H9 (cell line): ENCODE measurements at regions not wholly inside any gene's neighbourhood (a gene's known extent, or its start where the extent isn't known, plus 50 kb on each side); places are given as distances from the start of the nearest gene placed in this dataset.

ENCODE experiments used
- DNase-seq: peaks from one replicate; pipeline ENCODE4 v3.0.0-alpha.2; 2017
- H2AFZ ChIP-seq: one replicate; pipeline ENCODE4 v1.6.1; 2013; ENCODE audit warnings: mild to moderate bottlenecking, low read length, control low read depth, moderate library complexity
- H2AK5ac ChIP-seq: 2 replicates; pipeline ENCODE4 v1.6.1; 2013; ENCODE audit warnings: low read length, control low read depth, mixed read lengths; ENCODE audit not compliant: insufficient read length
- H2BK120ac ChIP-seq: one replicate; pipeline ENCODE4 v1.6.1; 2013; ENCODE audit warnings: low read depth, mild to moderate bottlenecking, low read length, control low read depth, inconsistent platforms; ENCODE audit not compliant: poor library complexity, severe bottlenecking
- H2BK12ac ChIP-seq: 2 replicates; pipeline ENCODE4 v1.6.1; 2013; ENCODE audit warnings: low read length, control low read depth, mixed read lengths, low read depth; ENCODE audit not compliant: insufficient read length
- H2BK15ac ChIP-seq: 2 replicates; pipeline ENCODE4 v1.6.1; 2013; ENCODE audit warnings: low read depth, low read length, control low read depth
- H2BK20ac ChIP-seq: one replicate; pipeline ENCODE4 v1.6.1; 2013; ENCODE audit warnings: low read depth, mild to moderate bottlenecking, low read length, control low read depth, inconsistent platforms; ENCODE audit not compliant: poor library complexity, severe bottlenecking
- H2BK5ac ChIP-seq: 2 replicates; pipeline ENCODE4 v1.6.1; 2013; ENCODE audit warnings: low read length, control low read depth, mixed read lengths; ENCODE audit not compliant: insufficient read length
- H3K14ac ChIP-seq: 2 replicates; pipeline ENCODE4 v1.6.1; 2013; ENCODE audit warnings: low read length, control low read depth; ENCODE audit not compliant: insufficient read depth
- H3K18ac ChIP-seq: 2 replicates; pipeline ENCODE4 v1.6.1; 2013; ENCODE audit warnings: low read depth, mild to moderate bottlenecking, mixed read lengths, low read length, control low read depth; ENCODE audit not compliant: insufficient read length
- H3K23ac ChIP-seq: 2 replicates; pipeline ENCODE4 v1.6.1; 2013; ENCODE audit warnings: low read length, control low read depth, mixed read lengths, low read depth; ENCODE audit not compliant: insufficient read length
- H3K23me2 ChIP-seq: 2 replicates; pipeline ENCODE4 v1.6.1; 2013; ENCODE audit warnings: low read depth, mild to moderate bottlenecking, mixed read lengths, low read length, control low read depth; ENCODE audit not compliant: insufficient read length, poor library complexity, severe bottlenecking
- H3K27ac ChIP-seq: 2 replicates; pipeline ENCODE4 v1.5.1; 2013; ENCODE audit warnings: low read length, control low read depth, mixed read lengths, low read depth; ENCODE audit not compliant: insufficient read length
- H3K27me3 ChIP-seq: 2 replicates; pipeline ENCODE4 v1.6.1; 2013; ENCODE audit warnings: low read length, control low read depth, inconsistent platforms; ENCODE audit not compliant: insufficient read depth
- H3K4ac ChIP-seq: 2 replicates; pipeline ENCODE4 v1.6.1; 2013; ENCODE audit warnings: low read depth, mild to moderate bottlenecking, control low read depth, inconsistent platforms, low read length, moderate library complexity
- H3K4me1 ChIP-seq: 2 replicates; pipeline ENCODE4 v1.6.1; 2013; ENCODE audit warnings: low read length, control low read depth, inconsistent platforms; ENCODE audit not compliant: insufficient read depth
- H3K4me2 ChIP-seq: 2 replicates; pipeline ENCODE4 v1.6.1; 2013; ENCODE audit warnings: low read length, control low read depth, mixed read lengths; ENCODE audit not compliant: insufficient read length, insufficient read depth
- H3K56ac ChIP-seq: 2 replicates; pipeline ENCODE4 v1.6.1; 2013; ENCODE audit warnings: low read depth, mild to moderate bottlenecking, mixed read lengths, low read length, control low read depth; ENCODE audit not compliant: insufficient read length
- H3K79me1 ChIP-seq: 2 replicates; pipeline ENCODE4 v1.6.1; 2013; ENCODE audit warnings: low read depth, mild to moderate bottlenecking, moderate library complexity, low read length, control low read depth, inconsistent platforms; ENCODE audit not compliant: insufficient read depth, poor library complexity, severe bottlenecking
- H3K79me2 ChIP-seq: 2 replicates; pipeline ENCODE4 v1.6.1; 2013; ENCODE audit warnings: low read length, control low read depth, inconsistent platforms; ENCODE audit not compliant: insufficient read depth
- H3K9ac ChIP-seq: 2 replicates; pipeline ENCODE4 v1.6.1; 2013; ENCODE audit warnings: low read length, control low read depth, mixed read lengths; ENCODE audit not compliant: insufficient read length; ENCODE audit errors: extremely low read depth
- H3K9me3 ChIP-seq: one replicate; pipeline ENCODE4 v1.6.1; 2013; ENCODE audit warnings: low read depth, low read length, inconsistent platforms; ENCODE audit not compliant: control insufficient read depth
- H3T11ph ChIP-seq: one replicate; pipeline ENCODE4 v1.6.1; 2013; ENCODE audit warnings: mild to moderate bottlenecking, low read length, control low read depth, inconsistent platforms
- H4K20me1 ChIP-seq: one replicate; pipeline ENCODE4 v1.6.1; 2013; ENCODE audit not compliant: control insufficient read depth, insufficient read length, insufficient read depth
- H4K5ac ChIP-seq: 2 replicates; pipeline ENCODE4 v1.6.1; 2013; ENCODE audit warnings: low read depth, mild to moderate bottlenecking, mixed read lengths, low read length, control low read depth; ENCODE audit not compliant: insufficient read length
- H4K8ac ChIP-seq: replicated peaks from 2 replicates; pipeline ENCODE4 v1.6.1; 2013; ENCODE audit warnings: low read length, control low read depth, mixed read lengths, low read depth; ENCODE audit not compliant: insufficient read length
- H4K91ac ChIP-seq: 2 replicates; pipeline ENCODE4 v1.6.1; 2013; ENCODE audit warnings: low read depth, mild to moderate bottlenecking, moderate library complexity, mixed read lengths, low read length, control low read depth; ENCODE audit not compliant: insufficient read length
- H3K27ac Mint-ChIP-seq, 3 experiments: 2 replicates in 2 of 3; 3 replicates in 1 of 3; pipeline ENCODE4 v1.8.0; 2020 to 2021; ENCODE audit warnings: mixed read lengths in 3 of 3, mild to moderate bottlenecking in 1 of 3, moderate library complexity in 1 of 3
- H3K27me3 Mint-ChIP-seq: 2 replicates; pipeline ENCODE4 v1.8.0; 2021; ENCODE audit warnings: low read depth, mild to moderate bottlenecking, moderate library complexity, mixed read lengths
- H3K36me3 Mint-ChIP-seq, 3 experiments: 2 replicates in 2 of 3; 3 replicates in 1 of 3; pipeline ENCODE4 v1.8.0; 2020 to 2021; ENCODE audit warnings: low read depth in 3 of 3, mixed read lengths in 3 of 3; ENCODE audit not compliant: insufficient read depth in 1 of 3
- H3K4me1 Mint-ChIP-seq, 2 experiments: 2 replicates each; pipeline ENCODE4 v1.8.0; 2020; ENCODE audit warnings: mixed read lengths in 2 of 2
- H3K4me3 Mint-ChIP-seq, 2 experiments: 2 replicates in 1 of 2; 3 replicates in 1 of 2; pipeline ENCODE4 v1.8.0; 2020 to 2021; ENCODE audit warnings: mild to moderate bottlenecking in 2 of 2, mixed read lengths in 2 of 2, moderate library complexity in 1 of 2
- H3K9me3 Mint-ChIP-seq, 2 experiments: 2 replicates in 1 of 2; 3 replicates in 1 of 2; pipeline ENCODE4 v1.8.0; 2020; ENCODE audit warnings: mild to moderate bottlenecking in 2 of 2, mixed read lengths in 2 of 2, moderate library complexity in 1 of 2
- CTCF ChIP-seq: fragments of 200-600 bp; sonication (generic); conservative IDR thresholded peaks from 3 replicates; pipeline ENCODE4 v1.8.0; 2021; ENCODE audit warnings: antibody characterized with exemption, mild to moderate bottlenecking
- WGBS: extraction: QIAGEN DNeasy Blood & Tissue Kit; methylation state at CpG from one replicate; pipeline ENCODE4 v1.1.7; 2013; ENCODE audit warnings: missing lambda C conversion rate, low lambda C conversion rate, mixed read lengths; ENCODE audit not compliant: insufficient read length; ENCODE audit errors: extremely low coverage; 5-methylcytosine and 5-hydroxymethylcytosine counted together

GRCh38 chr1:73662526-73662925 lies 535.5 kb downstream of the LRRIQ3 start:
- Mint-ChIP-seq H3K9me3 (peaks cover 13 to 14% of the 10 kb centered on the region in 2 experiments), H3K4me3 (no peak overlapping the region), H3K27me3 (no peaks in the 10 kb centered on the region), H3K27ac (no peak overlapping the region), H3K36me3 (peaks cover 0 to 12% (median 2%) of the 10 kb centered on the region in 3 experiments; a peak in 4 of 7 replicates), H3K4me1 (0 out of 4 replicates have a peak, but pooled peaks cover 0 to 2% of the 10 kb centered on the region in 2 experiments)
- no peak overlapping the region for H3K4me2 ChIP-seq
- no peak overlapping the region for H3K27ac ChIP-seq
- H2BK120ac ChIP-seq, result no peak overlapping the region
- H3K79me1 ChIP-seq, result no peaks in the 10 kb centered on the region
- H3K14ac ChIP-seq, result no peak overlapping the region
- H3K9ac ChIP-seq, result no peak overlapping the region
- TF ChIP-seq CTCF, result no peak
- no peaks in the 10 kb centered on the region for H3K23me2 ChIP-seq
- WGBS, result no CpG with 5 or more reads among the region's 2 CpGs
- no peak overlapping the region for H3K56ac ChIP-seq
- no peaks in the 10 kb centered on the region for H4K20me1 ChIP-seq
- no peak for DNase-seq
- no peak overlapping the region for H3K23ac ChIP-seq
- no peak overlapping the region for H2BK5ac ChIP-seq
- no peaks in the 10 kb centered on the region for H3K4me1 ChIP-seq
- no peak overlapping the region for H2BK20ac ChIP-seq
- no peak overlapping the region for H4K5ac ChIP-seq
- H4K8ac ChIP-seq, result no peak overlapping the region
- no peak overlapping the region for H3T11ph ChIP-seq
- H2BK15ac ChIP-seq, result no peak overlapping the region
- H3K18ac ChIP-seq, result no peak overlapping the region
- no peaks in the 10 kb centered on the region for H3K9me3 ChIP-seq
- no peak overlapping the region for H3K4ac ChIP-seq
- no peak overlapping the region for H2AK5ac ChIP-seq
- H4K91ac ChIP-seq, result no peak overlapping the region
- no peaks in the 10 kb centered on the region for H3K79me2 ChIP-seq
- no peaks in the 10 kb centered on the region for H3K27me3 ChIP-seq
- no peak overlapping the region for H2AFZ ChIP-seq
- H2BK12ac ChIP-seq, result no peak overlapping the region
